Gastroesophageal sphincter (tissue), 3 donors: ENCODE measurements at regions not wholly inside any gene's neighbourhood (a gene's known extent, or its start where the extent isn't known, plus 50 kb on each side); places are given as distances from the start of the nearest gene placed in this dataset.

Source experiments
- EP300 ChIP-seq: sonication (generic); formaldehyde crosslinking; IDR thresholded peaks from one replicate; pipeline ENCODE4 v1.6.1; 2017; ENCODE audit warnings: antibody characterized with exemption, mild to moderate bottlenecking
- POLR2A ChIP-seq, 2 donors: fragments of 450-650 bp; IDR thresholded peaks; one replicate each; pipeline ENCODE4 v1.6.1; 2017; ENCODE audit warnings: antibody characterized with exemption in 2 of 2, mild to moderate bottlenecking in 2 of 2, moderate library complexity in 1 of 2
- POLR2AphosphoS5 ChIP-seq: sonication (generic); formaldehyde crosslinking; IDR thresholded peaks from one replicate; pipeline ENCODE4 v1.6.1; 2017; ENCODE audit warnings: antibody characterized with exemption
- TF ChIP-seq, protein P1 (sequence below), 4 experiments: fragments of 200-600 bp in 2 of 4; fragments of 450-650 bp in 2 of 4; sonication (generic) in 1 of 4; IDR thresholded peaks; one replicate each; pipeline ENCODE4 v1.5.1; 2017 to 2019; ENCODE audit warnings: antibody characterized with exemption in 4 of 4, mild to moderate bottlenecking in 2 of 4, moderate library complexity in 2 of 4

DNA sequence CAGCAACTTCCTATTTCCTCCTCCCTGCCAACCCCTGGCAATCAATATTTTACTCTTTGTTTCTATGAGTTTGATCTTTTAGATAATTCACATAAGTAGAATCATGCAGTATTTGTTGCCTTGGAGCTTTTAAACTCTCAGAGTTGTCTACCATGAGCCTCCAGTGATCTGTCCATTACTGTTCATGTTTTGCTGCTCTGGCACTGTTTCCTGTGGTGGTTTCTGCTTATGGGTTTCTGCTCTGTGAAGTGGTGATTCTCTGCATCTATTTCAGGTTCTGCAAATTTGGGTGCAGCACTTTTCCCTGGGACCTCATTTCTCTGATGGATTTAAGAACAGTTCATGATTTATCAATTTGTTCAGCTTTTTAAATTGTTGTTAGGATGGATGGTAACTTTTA lies 908.1 kb upstream of the FANCL start:
- TF ChIP-seq, protein P1, sequence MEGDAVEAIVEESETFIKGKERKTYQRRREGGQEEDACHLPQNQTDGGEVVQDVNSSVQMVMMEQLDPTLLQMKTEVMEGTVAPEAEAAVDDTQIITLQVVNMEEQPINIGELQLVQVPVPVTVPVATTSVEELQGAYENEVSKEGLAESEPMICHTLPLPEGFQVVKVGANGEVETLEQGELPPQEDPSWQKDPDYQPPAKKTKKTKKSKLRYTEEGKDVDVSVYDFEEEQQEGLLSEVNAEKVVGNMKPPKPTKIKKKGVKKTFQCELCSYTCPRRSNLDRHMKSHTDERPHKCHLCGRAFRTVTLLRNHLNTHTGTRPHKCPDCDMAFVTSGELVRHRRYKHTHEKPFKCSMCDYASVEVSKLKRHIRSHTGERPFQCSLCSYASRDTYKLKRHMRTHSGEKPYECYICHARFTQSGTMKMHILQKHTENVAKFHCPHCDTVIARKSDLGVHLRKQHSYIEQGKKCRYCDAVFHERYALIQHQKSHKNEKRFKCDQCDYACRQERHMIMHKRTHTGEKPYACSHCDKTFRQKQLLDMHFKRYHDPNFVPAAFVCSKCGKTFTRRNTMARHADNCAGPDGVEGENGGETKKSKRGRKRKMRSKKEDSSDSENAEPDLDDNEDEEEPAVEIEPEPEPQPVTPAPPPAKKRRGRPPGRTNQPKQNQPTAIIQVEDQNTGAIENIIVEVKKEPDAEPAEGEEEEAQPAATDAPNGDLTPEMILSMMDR (IDR thresholded peaks at IDR 0.05) = no peak
- TF ChIP-seq POLR2A (IDR thresholded peaks at IDR 0.05) (no peak), EP300 (no peak), POLR2AphosphoS5 (no peak)
